Peyer's patch (tissue), 4 donors: ENCODE measurements at regions not wholly inside any gene's neighbourhood (a gene's known extent, or its start where the extent isn't known, plus 50 kb on each side); places are given as distances from the start of the nearest gene placed in this dataset.

Experiments used
- POLR2A ChIP-seq, 2 donors: fragments of 450-650 bp; IDR thresholded peaks; one replicate each; pipeline ENCODE4 v1.5.1; 2017; ENCODE audit warnings: antibody characterized with exemption in 2 of 2, mild to moderate bottlenecking in 2 of 2, moderate library complexity in 2 of 2
- TF ChIP-seq, protein P1 (sequence below), 6 experiments: fragments of 450-650 bp in 4 of 6; fragments of 200-600 bp in 2 of 6; sonication (generic) in 1 of 6; IDR thresholded peaks; one replicate each; pipeline ENCODE4 v1.5.1; 2017 to 2019; ENCODE audit warnings: antibody characterized with exemption in 6 of 6, mild to moderate bottlenecking in 3 of 6, moderate library complexity in 1 of 6

DNA sequence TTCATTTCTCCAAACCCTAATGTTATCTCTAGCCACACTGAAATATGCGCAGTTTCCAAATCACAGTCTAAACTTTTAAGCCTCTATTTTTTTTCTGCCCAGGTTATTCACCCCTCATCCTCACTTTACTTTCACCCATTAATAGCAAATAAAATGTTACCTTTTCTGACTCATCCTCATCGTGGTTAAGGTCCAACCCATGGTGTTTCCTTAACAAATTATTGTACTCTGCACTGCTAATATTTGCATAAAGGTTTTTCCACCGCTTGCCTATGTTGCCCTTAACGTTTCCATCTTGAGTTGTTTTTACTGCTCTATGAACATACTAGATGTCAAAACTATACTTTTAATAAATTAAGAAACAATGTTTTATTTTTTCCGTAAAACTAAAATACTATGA, 780.9 kb upstream of the KLHL1 start:
- TF ChIP-seq, protein P1, sequence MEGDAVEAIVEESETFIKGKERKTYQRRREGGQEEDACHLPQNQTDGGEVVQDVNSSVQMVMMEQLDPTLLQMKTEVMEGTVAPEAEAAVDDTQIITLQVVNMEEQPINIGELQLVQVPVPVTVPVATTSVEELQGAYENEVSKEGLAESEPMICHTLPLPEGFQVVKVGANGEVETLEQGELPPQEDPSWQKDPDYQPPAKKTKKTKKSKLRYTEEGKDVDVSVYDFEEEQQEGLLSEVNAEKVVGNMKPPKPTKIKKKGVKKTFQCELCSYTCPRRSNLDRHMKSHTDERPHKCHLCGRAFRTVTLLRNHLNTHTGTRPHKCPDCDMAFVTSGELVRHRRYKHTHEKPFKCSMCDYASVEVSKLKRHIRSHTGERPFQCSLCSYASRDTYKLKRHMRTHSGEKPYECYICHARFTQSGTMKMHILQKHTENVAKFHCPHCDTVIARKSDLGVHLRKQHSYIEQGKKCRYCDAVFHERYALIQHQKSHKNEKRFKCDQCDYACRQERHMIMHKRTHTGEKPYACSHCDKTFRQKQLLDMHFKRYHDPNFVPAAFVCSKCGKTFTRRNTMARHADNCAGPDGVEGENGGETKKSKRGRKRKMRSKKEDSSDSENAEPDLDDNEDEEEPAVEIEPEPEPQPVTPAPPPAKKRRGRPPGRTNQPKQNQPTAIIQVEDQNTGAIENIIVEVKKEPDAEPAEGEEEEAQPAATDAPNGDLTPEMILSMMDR (IDR thresholded peaks at IDR 0.05): no peak
- no peak for TF ChIP-seq POLR2A (IDR thresholded peaks at IDR 0.05)
